Breast epithelium (tissue), 3 donors: ENCODE measurements at regions not wholly inside any gene's neighbourhood (a gene's known extent, or its start where the extent isn't known, plus 50 kb on each side); places are given as distances from the start of the nearest gene placed in this dataset.

Source experiments
- CTCF ChIP-seq, 3 donors: fragments of 450-650 bp; IDR thresholded peaks; one replicate each; pipeline ENCODE4 v1.5.1; 2016 to 2017; ENCODE audit warnings: antibody characterized with exemption in 3 of 3, mild to moderate bottlenecking in 3 of 3, moderate library complexity in 3 of 3
- POLR2A ChIP-seq: fragments of 450-650 bp; IDR thresholded peaks from one replicate; pipeline ENCODE4 v1.6.1; 2016; ENCODE audit warnings: antibody characterized with exemption, mild to moderate bottlenecking, moderate library complexity
- POLR2AphosphoS5 ChIP-seq, 3 donors: sonication (generic); formaldehyde crosslinking; IDR thresholded peaks; one replicate each; pipeline ENCODE4 v1.6.1; 2017; ENCODE audit warnings: antibody characterized with exemption in 3 of 3

DNA sequence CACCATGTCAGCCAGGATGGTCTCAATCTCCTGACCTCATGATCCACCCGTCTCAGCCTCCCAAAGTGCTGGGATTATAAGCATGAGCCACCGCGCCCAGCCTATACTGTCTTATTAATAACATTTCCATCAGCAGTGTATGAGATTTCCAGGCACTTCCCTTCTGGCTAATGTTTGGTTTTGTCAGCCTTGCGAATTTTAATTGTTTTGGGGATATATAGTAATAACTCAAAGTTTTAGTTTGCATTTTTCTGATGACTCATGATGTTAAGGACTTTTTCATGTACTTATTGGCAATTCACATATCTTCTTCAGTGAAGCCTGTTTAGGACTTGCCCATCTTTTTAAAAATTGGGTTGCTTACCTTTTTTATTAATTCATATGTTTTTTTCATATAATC lies 76.0 kb downstream of the TMEM270 start:
- TF ChIP-seq CTCF (IDR thresholded peaks at IDR 0.05) (no peak), POLR2AphosphoS5 (IDR thresholded peaks at IDR 0.05) (no peak), POLR2A (no peak)
